Lung microvascular endothelial cell (primary cell): ENCODE measurements at regions not wholly inside any gene's neighbourhood (a gene's known extent, or its start where the extent isn't known, plus 50 kb on each side); places are given as distances from the start of the nearest gene placed in this dataset.
"Not testable (repeated sequence)": the region's sequence is repeated elsewhere in the genome, so short reads cannot be mapped to it uniquely, and the experiment has no call there.

ENCODE experiments used
- DNase-seq, 2 donors: peaks; one replicate each; pipeline versions ENCODE4 v3.0.0 to v3.0.0-alpha.2; 2010; ENCODE audit warnings: low read depth in 2 of 2

DNA sequence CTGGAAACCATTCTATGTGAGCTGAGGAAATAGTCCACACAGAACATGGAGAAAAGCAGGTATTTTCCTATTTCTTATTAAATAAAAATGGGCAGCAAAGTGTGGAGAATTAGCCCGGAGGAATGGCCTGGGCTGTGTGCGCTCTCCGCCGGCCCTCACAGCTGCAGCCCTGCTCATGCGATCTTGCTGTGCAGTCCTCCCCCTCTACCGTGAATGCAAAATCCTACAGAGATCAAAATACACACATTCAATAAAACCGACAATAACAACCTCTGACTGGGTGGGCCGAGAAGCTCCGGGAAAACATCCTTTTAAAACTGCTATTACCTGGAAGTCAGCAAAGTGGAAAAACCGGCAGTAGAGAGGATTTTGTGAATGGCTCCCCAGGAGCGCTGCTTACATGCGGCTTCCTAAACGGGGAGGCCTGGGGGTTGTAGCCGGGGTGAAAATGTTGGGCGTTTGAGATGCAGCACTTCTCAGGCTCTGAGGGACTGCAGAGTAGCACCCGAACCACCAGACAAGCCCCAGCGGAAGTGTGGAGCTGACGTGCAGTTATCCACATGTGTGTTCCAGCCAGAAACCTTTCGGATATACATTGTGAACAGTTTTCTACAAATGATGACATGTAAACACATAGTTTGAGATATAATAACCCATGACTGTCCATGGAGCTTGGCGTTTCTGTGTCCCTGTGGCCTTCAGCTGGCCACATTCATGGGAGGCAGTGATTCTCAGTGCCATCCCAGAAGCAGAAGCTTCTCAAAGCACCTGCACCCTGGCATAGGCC lies 94.2 kb upstream of the ALKAL2 start:
- no peak for DNase-seq

DNA sequence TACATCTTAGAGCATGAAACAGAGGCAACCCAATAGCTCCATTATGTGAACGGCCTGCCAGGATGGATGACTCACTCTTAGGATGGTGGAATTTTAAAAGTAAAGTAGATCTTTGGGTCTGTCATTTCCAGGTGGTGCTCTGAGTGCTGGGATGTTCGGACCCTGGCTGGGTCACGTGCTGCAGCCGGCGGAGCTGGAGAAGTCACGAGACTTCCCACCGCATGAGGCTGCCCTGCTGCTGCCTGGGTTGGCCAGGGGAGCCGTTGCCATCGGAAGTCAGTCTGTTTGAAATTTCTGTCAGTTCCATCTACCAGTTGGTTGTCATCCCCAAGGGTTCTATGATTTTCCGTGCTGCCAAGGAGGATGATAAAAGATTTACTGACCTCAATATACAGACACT lies 93.3 kb upstream of the ALKAL2 start:
- DNase-seq, result no peak

- no peak for DNase-seq
These were observed 92.9 kb upstream of the ALKAL2 start for GRCh38 chr2:380772-381171.

DNA sequence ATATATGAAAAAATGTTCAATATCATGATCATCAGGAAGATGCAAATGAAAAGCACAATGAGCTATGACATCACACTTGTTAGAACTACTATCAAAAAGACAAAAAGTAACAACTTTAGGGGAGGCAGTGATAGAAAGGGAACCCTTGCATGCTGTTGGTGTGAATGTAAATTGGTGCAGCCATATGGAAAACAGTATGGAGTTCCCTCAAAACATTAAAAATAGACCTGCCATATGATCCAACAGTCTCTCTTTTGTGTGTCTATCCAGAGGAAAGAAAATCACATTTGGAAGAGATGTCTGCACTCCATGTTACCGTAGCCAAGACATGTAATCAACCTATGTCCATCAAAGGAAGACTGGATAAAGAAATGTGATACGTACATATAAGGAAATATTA lies 92.3 kb upstream of the ALKAL2 start:
- DNase-seq, result no peak

DNA sequence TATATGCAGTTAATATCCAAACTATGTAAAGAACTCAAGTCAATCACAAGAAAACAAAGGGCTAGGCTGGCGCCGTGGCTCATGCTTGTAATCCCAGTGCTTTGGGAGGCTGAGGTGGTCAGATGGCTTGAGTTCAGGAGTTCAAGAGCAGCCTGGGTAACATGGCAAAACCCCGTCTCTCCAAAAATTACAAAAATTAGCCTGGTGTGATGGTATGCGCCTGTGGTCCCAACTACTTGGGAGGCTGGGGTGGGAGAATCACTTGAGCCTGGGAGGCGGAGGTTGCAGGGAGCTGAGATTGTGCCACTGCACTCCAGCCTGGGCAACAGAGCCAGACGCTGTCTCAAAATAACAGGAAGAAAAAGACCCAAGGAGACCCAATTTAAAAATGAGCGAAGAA lies 91.9 kb upstream of the ALKAL2 start:
- DNase-seq, result no peak

DNA sequence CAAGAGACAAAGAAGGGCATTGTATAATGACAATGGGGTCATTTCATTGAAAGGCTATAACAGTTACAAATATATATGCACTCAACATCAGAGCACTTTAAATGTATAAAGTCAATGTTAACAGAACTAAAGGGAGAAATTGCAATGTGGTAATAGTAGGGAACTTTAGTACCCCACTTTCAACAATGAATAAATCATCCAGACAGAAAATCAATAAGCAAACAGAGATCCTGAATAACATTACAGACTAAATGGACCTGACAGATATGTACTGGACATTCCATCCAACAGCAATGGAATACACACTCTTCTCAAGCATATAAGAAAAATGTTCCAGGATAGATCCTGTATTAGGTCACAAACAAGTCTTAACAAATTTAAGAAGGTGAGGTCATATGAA lies 90.5 kb upstream of the ALKAL2 start:
- DNase-seq, result no peak

DNA sequence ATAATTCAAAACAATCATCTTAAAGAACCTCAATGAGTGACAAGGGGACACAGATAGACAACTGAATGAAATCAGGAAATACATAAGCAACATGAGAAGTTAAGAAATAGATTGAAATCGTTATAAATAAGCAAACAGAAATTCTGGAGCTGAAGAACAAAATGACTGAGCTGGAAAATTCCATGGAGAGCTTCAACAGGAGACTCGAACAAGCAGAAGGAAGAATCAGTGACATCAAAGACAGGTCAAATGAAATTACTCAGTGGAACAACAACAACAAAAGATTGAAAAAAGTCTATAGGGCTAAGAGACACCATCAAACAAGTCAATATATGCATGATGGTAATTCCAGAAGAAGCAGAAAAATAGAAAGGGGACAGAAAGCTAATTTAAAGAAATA lies 89.5 kb upstream of the ALKAL2 start:
- no peak for DNase-seq

DNA sequence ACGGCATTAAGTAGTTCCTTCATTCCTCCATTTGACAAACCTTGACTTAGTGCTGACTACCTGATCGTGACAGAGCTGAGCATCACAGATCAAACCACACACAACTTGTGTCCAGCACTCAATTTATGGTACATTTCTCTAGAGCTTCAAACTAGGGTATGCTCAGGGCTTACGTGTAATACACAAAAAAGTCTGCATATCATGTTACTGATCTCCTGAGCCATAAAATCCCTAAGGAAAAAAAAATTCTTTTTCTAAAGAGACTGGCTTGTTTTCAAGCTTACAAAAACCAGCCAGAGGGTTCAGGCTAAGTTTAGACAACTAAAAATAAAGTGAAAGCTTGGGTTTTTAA lies 88.0 kb upstream of the ALKAL2 start:
- no peak for DNase-seq

GRCh38 chr2:375270-375955 lies 87.5 kb upstream of the ALKAL2 start:
- DNase-seq, result no peak

DNA sequence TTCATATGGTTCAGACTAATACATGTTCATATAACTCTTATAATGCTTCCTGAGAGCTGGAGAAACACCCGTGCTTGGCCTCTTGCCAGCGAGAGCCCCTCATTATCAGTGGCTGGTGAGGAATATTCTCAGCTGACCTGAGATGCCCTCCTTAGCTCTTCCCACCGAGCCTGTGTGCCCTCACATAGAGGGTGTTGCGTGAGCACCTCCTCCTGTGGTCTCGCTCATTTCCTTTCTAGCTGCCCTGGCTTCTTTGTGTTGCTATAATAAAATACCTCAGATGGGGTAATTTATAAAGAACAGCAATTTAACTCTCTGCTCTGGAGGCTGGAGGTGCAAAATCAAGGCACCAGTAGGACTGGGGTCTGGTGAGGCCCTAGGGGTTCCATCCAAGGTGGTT lies 80.5 kb upstream of the ALKAL2 start:
- DNase-seq, result no peak

DNA sequence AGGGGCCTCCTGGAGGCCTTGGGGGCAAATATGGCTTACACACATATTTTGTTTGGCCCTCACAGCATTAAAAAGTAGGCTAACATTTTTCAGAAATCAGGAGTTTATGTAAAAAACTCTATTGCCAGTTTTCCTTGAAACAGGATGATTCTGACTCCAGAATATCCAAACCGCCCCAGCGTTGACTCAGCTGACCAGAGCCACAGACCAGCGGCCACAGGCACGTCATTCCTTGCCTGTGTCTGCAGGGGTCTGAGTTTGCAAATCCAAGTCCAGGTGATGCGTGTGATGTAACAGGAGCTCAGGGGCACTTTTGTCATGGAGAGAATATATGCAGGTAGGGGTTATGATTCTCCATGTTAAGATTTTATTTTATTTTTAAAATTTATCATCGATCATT lies 79.4 kb upstream of the ALKAL2 start:
- DNase-seq, result no peak

DNA sequence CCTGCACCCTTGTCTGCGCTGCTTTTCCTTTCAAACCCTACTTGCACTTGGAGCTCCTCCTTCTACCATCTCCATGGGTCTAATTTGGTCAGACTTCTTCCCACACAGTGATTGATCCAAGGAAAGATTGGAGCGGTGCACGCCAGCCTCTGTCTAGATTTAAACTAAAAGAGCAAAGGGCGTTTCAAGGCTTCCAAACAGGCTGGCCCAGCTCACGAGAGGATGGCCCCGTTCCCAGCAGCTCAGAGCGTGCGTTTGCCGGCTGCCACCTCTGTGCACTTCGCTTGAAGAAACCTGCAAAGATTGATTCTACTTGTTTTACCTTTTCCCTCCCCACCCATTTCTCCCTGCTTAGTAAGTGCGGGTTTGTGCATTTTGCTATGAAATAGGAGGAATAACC lies 78.8 kb upstream of the ALKAL2 start:
- no peak for DNase-seq

GRCh38 chr2:365367-366275 lies 77.7 kb upstream of the ALKAL2 start:
- DNase-seq, result no peak

DNA sequence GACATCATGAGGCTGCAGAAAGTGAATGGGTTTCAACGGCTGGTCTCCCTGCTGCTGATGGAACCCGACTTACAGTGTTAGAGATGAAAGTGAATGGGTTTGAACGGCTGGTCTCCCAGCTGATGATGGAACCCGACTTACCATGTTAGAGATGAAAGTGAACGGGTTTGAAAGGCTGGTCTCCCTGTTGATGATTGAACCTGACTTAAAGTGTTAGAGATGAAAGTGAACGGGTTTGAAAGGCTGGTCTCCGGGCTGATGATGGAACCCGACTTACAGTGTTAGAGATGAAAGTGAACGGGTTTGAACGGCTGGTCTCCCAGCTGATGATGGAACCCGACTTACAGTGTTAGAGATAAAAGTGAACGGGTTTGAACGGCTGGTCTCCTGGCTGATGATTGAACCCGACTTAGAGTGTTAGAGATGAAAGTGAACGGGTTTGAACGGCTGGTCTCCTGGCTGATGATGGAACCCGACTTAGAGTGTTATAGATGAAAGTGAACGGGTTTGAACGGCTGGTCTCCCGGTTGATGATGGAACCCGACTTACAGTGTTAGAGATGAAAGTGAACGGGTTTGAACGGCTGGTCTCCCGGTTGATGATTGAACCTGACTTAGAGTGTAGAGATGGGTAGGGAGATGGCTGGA lies 76.1 kb upstream of the ALKAL2 start:
- DNase-seq, result no peak

DNA sequence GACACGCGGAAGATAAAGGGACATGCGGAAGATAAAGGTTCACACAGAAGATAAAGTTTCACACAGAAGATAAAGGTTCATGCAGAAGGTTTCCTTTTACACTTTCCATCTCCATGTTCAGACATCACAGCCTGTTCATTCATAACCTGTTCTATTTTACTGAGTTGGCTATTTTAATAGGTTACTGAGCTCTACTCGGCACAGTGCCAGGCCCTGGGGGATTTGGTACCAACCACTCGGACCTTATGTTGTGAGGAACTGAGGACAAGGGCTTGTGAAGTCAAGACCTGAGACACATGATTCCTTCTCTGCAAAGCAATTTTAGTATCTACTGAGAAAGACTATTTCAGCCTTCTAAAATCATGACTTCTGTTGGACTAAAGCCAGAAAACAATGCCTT lies 75.0 kb upstream of the ALKAL2 start:
- DNase-seq, result no peak

GRCh38 chr2:360124-360523 lies 72.2 kb upstream of the ALKAL2 start:
- no peak for DNase-seq

DNA sequence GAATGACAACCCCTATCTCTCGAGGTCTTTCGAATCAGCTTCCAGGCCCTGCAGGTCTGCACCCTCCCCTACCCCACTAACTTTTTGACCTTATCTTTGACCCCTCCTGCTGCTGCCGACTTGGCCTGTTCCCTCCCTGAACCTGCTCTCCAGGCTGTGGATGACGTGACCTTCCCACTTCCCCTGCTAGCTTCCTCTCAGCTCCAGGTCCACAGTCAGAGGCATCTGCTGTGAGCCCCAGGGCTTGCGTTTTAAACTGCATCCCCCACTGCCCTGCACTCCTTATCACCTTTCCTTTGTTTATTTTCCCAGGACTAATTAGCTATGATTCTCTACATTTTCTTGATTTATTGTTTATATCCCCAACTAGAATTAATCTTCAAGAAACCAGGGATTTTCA lies 71.2 kb upstream of the ALKAL2 start:
- no peak for DNase-seq

DNA sequence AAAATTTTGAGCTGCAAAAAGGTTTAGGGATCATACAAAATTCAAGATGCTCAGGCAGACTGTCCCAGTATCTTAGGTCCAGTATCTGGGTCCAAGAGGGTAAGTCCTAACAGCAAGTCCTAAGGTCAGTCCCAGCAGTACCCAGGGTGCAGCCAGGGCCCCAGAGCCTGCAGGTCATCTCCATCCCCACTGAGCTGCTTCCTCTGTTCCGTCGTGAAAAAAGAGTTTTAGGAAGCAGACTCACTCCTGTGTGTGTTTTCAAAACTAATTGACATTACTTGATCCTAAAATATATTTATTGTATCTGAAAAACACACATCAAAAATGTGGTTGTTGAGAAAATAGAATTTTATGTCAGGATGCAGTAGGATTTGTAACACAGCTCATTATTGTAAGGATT lies 69.9 kb upstream of the ALKAL2 start:
- no peak for DNase-seq

DNA sequence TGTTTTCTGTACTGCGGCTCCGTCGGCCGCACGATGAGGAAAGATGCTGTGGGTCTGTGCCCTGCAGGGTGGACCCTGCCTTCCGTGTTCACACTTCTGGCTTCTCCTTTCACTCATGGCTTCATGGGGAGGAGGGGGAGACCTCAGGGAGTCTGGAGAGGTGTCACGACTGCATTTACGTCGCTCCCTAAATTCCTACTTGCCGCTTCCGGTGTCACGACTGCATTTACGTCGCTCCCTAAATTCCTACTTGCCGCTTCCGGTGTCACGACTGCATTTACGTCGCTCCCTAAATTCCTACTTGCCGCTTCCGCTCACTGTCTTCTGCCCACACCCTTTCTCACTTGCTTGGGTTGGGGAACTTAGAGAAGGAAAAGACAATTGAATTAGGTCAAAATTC lies 68.4 kb upstream of the ALKAL2 start:
- not testable (repeated sequence) for DNase-seq

GRCh38 chr2:355773-356172 lies 67.9 kb upstream of the ALKAL2 start:
- DNase-seq, result no peak

DNA sequence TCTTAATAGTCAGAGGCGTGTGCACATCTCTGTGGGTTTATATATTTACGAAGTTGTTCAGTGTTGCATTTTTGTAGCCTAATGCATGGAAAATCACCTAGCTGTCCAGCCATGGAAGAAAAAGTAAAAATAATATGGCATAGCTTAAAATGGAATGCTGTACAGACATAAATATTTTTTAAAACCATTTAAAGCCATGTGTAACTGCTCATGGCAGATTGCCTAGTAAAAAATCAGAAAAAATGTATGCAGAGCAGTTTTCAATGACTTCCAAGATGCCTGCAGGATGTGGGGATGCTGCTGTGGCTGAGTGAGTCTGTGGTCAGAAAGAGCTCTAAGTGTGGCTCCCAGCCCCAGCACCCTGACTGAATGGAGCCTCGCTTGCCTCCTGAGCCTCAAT lies 64.8 kb upstream of the ALKAL2 start:
- no peak for DNase-seq

- DNase-seq, result no peak
These were observed 61.5 kb upstream of the ALKAL2 start for GRCh38 chr2:349390-349789.
